T-helper 2 cell treated with Interferon-gamma antibody and Interleukin-4, amounts not matched to agents 5 μg/mL and 100 μg/mL, for 36 hours (primary cell): ENCODE measurements at regions not wholly inside any gene's neighbourhood (a gene's known extent, or its start where the extent isn't known, plus 50 kb on each side); places are given as distances from the start of the nearest gene placed in this dataset.

Source experiments
- DNase-seq: peaks from one replicate; pipeline ENCODE4 v3.0.0; 2021; ENCODE audit warnings: low spot score
- H3K27ac Mint-ChIP-seq: one replicate; pipeline ENCODE4 v1.8.0; 2021; ENCODE audit warnings: mild to moderate bottlenecking, mixed read lengths
- H3K27me3 Mint-ChIP-seq: one replicate; pipeline ENCODE4 v1.8.0; 2021; ENCODE audit warnings: low read depth, mixed read lengths
- H3K36me3 Mint-ChIP-seq: one replicate; pipeline ENCODE4 v1.8.0; 2021; ENCODE audit warnings: low read depth, mixed read lengths
- H3K4me1 Mint-ChIP-seq: one replicate; pipeline ENCODE4 v1.8.0; 2021; ENCODE audit warnings: low read depth, mixed read lengths
- H3K4me3 Mint-ChIP-seq: one replicate; pipeline ENCODE4 v1.8.0; 2022; ENCODE audit warnings: mild to moderate bottlenecking, moderate library complexity, mixed read lengths
- H3K9me3 Mint-ChIP-seq: one replicate; pipeline ENCODE4 v1.8.0; 2021; ENCODE audit warnings: mixed read lengths

DNA sequence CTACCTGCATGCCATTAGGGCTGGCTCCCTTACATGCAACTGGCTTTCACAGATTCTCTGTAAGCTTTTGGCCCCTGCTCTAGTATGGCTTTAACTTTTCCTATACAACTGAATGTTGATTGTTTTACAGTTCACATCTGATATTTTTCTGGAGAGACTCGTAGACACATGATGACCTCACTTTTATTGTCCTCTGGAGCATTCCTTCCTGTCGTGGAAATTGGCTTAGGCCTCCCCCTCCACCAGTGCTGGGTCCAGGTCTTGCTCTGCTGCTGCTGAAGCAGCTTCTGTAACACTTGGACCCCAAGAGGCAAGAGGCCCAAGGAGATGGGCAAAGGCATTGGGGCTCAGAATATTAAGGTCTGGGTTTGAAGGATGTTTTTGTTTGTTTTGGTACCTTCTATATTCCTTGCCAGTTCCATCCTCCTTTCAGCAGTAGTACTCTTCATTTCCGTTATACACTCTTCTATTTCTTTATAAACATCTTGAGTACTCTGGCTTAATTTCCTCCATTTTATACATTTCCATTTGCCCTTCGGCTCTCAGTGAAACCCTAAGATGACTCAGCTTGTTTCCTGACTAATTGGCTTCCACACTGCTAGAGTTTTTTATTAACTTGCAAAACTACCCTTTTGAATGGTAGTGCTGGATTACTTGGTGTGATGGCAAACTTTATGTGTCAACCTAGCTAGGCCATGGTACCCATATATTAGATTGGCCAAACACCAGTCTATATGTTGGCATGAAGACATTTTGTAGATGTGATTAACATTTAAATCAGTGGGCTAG is 219.8 kb downstream of the CDCA7 start:
- H3K27ac Mint-ChIP-seq, result no peak overlapping the region
- H3K36me3 Mint-ChIP-seq, result no peaks in the 10 kb centered on the region
- H3K4me3 Mint-ChIP-seq, result no peak overlapping the region
- H3K9me3 Mint-ChIP-seq, result peaks cover 6% of the 10 kb centered on the region
- DNase-seq, result no peak
- H3K4me1 Mint-ChIP-seq, result peaks cover 4% of the 10 kb centered on the region
- peaks cover 16% of the 10 kb centered on the region for H3K27me3 Mint-ChIP-seq

DNA sequence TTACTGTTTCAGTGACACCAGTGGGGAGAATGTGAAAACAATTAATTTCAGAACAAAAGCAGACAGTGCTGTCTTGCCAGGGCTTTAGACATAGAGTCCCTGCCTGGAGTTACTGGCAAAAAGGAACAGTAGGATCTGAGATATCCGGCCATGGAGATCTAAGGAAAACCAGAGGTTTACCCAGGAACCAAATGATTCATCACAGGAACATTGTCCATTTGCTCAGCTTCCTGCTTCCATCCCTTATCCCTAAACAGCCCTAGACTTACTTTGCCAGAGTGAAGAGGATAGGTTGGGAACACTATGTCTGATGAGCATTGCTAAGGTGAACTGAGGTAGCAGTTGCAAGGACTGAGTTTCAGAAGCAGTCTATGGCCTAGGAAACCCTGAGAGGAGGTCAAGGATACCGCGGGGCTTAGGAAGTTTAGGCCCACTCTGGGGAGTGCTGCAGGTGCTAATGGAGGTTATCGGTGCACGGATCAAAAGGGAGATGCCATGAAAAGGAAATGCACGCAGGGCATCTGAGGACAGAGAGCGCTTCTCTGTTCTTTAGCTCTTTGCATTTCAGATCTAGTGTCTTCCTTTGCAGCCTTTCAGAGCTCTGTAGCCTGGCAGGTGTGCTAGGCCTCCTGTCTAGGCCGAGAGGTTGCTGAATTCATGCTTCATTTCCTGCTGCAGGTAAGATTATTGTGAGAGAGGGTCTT is 223.9 kb downstream of the CDCA7 start:
- Mint-ChIP-seq H3K27ac (no peak overlapping the region), H3K27me3 (peaks cover 5% of the 10 kb centered on the region), H3K4me3 (no peak overlapping the region), H3K9me3 (peaks cover 6% of the 10 kb centered on the region), H3K4me1 (peaks cover 1% of the 10 kb centered on the region), H3K36me3 (no peaks in the 10 kb centered on the region)
- no peak for DNase-seq

GRCh38 chr2:173580351-173580750 is 225.7 kb downstream of the CDCA7 start:
- Mint-ChIP-seq H3K27me3 (peaks cover 8% of the 10 kb centered on the region), H3K4me3 (no peak overlapping the region), H3K9me3 (no peaks in the 10 kb centered on the region), H3K36me3 (no peaks in the 10 kb centered on the region), H3K27ac (no peak overlapping the region), H3K4me1 (no peaks in the 10 kb centered on the region)
- no peak for DNase-seq

GRCh38 chr2:173580956-173581355 is 226.3 kb downstream of the CDCA7 start:
- Mint-ChIP-seq H3K9me3 (no peaks in the 10 kb centered on the region), H3K27me3 (peaks cover 8% of the 10 kb centered on the region)

DNA sequence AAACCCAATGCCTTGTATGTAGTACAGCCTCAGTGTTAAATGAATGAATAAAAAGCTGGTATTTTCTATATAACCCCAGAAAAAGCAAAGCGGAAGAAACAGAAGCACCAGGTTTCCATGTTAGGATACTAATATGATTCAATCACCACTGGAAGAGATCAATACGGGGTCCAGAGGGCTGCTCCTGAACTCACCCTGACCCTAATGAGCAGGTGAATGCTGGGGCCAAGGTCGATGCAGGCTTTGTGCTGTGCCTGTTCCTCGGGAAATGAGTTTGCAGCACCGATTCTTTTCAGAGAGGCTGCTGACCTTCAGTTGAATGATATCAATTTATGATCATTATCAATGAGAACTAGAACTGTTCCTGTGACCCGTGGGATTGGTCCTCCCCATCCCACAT is 228.5 kb downstream of the CDCA7 start:
- no peak for DNase-seq
- peaks cover 8% of the 10 kb centered on the region for H3K27me3 Mint-ChIP-seq

More at GRCh38 chr2:173580956-173581355, 226.3 kb downstream of the CDCA7 start:
- no peak overlapping the region for H3K4me3 Mint-ChIP-seq
- H3K36me3 Mint-ChIP-seq, result no peaks in the 10 kb centered on the region
- H3K4me1 Mint-ChIP-seq, result no peaks in the 10 kb centered on the region
- no peak overlapping the region for H3K27ac Mint-ChIP-seq
- no peak for DNase-seq

DNA sequence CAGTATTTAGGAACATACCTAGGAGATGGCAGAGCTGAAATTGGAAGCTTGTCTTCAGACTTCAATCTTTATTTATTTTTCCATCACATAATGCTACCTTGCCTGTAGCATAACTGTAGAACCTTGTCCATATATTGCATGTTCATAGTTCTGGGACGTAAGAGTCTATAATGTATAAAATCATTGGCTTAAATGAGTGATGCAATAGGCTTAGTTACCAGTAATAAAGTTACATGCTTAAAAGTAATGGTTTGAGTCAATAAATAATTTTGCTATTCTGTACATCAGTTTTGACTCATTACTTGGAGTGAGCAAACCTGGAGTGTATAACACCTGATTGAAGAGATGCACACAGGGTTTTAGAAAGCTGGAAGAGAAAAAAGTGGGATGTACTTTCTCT is 229.3 kb downstream of the CDCA7 start:
- DNase-seq, result no peak
- Mint-ChIP-seq H3K36me3 (no peaks in the 10 kb centered on the region), H3K4me1 (no peaks in the 10 kb centered on the region), H3K27ac (no peak overlapping the region), H3K4me3 (no peak overlapping the region), H3K9me3 (no peaks in the 10 kb centered on the region), H3K27me3 (peaks cover 10% of the 10 kb centered on the region)

More for the DNA sequence above, 228.5 kb downstream of the CDCA7 start:
- H3K9me3 Mint-ChIP-seq, result no peaks in the 10 kb centered on the region
- H3K36me3 Mint-ChIP-seq, result no peaks in the 10 kb centered on the region
- no peaks in the 10 kb centered on the region for H3K4me1 Mint-ChIP-seq
- H3K4me3 Mint-ChIP-seq, result no peak overlapping the region
- no peak overlapping the region for H3K27ac Mint-ChIP-seq

- peaks cover 11% of the 10 kb centered on the region for H3K27me3 Mint-ChIP-seq
- no peak for DNase-seq
Measured at GRCh38 chr2:173584676-173585458, 230.2 kb downstream of the CDCA7 start.

GRCh38 chr2:173588931-173589369 is 234.3 kb downstream of the CDCA7 start:
- no peak overlapping the region for H3K4me3 Mint-ChIP-seq

More at GRCh38 chr2:173584676-173585458, 230.2 kb downstream of the CDCA7 start:
- H3K36me3 Mint-ChIP-seq, result no peaks in the 10 kb centered on the region
- no peaks in the 10 kb centered on the region for H3K4me1 Mint-ChIP-seq
- no peak overlapping the region for H3K4me3 Mint-ChIP-seq
- no peaks in the 10 kb centered on the region for H3K9me3 Mint-ChIP-seq
- H3K27ac Mint-ChIP-seq, result no peak overlapping the region

GRCh38 chr2:173589604-173590275 is 235.1 kb downstream of the CDCA7 start:
- Mint-ChIP-seq H3K36me3 (no peaks in the 10 kb centered on the region), H3K27me3 (peaks cover 5% of the 10 kb centered on the region), H3K4me3 (no peak overlapping the region), H3K9me3 (peaks cover 8% of the 10 kb centered on the region), H3K27ac (no peak overlapping the region), H3K4me1 (no peaks in the 10 kb centered on the region)
- DNase-seq, result no peak

More at GRCh38 chr2:173588931-173589369, 234.3 kb downstream of the CDCA7 start:
- H3K36me3 Mint-ChIP-seq, result no peaks in the 10 kb centered on the region
- peaks cover 7% of the 10 kb centered on the region for H3K9me3 Mint-ChIP-seq
- no peaks in the 10 kb centered on the region for H3K4me1 Mint-ChIP-seq
- DNase-seq, result no peak
- peaks cover 6% of the 10 kb centered on the region for H3K27me3 Mint-ChIP-seq
- H3K27ac Mint-ChIP-seq, result no peak overlapping the region

DNA sequence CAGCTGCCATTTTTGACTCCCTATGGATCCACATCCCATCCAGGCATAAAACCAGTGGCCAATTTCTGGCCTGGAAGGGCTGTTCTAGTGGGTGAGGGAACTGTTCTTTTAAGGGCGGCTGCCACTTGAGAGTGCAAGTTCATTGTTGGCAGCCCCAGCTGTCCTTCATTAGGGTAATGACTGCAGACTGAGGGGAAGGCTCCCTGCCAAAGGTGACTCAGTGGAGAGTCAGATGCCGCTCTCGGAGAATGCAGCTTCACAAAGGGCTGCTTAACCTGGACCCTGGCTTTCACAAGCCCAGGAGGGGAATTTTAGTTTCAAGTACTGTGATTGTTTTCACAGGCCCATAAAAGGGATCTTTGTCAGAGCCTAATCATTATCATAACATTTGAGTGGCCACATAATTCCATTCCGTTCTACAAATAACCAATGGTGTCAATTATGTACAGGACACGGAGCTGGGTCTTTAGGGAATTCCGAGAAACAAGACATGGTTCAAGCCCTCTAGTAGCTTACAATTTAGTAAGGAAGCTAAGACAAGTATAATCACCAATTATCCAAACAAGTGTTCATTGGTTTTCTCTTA is 235.7 kb downstream of the CDCA7 start:
- no peaks in the 10 kb centered on the region for H3K36me3 Mint-ChIP-seq
- H3K4me1 Mint-ChIP-seq, result no peaks in the 10 kb centered on the region
- peaks cover 8% of the 10 kb centered on the region for H3K9me3 Mint-ChIP-seq
- H3K4me3 Mint-ChIP-seq, result no peak overlapping the region
- H3K27ac Mint-ChIP-seq, result no peak overlapping the region
- no peak for DNase-seq
- peaks cover 3% of the 10 kb centered on the region for H3K27me3 Mint-ChIP-seq

- no peak overlapping the region for H3K27ac Mint-ChIP-seq
- peaks cover 8% of the 10 kb centered on the region for H3K9me3 Mint-ChIP-seq
- no peaks in the 10 kb centered on the region for H3K36me3 Mint-ChIP-seq
- no peaks in the 10 kb centered on the region for H3K4me1 Mint-ChIP-seq
- peaks cover 3% of the 10 kb centered on the region for H3K27me3 Mint-ChIP-seq
- no peak overlapping the region for H3K4me3 Mint-ChIP-seq
- no peak for DNase-seq
Measured at GRCh38 chr2:173593109-173593508, 238.4 kb downstream of the CDCA7 start.

DNA sequence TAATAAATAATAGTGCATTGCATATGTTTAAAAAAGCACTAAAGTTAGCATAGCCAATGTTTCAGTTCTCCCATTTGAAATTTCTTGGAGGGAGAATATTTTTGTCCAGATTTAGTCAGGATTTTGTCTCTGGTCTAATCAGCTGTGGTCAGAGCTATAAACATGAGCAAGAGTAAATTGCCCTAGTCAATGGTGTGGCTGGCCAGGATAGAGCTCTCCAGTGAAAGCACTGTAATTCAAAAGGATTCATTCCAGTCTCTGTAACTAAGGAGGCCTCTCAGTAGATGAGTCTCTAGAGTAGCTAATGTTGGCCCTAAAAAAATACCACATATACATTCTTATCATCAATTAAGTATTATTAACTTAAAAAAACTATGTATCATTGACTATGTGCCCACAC is 241.6 kb downstream of the CDCA7 start:
- no peak overlapping the region for H3K4me3 Mint-ChIP-seq
- H3K4me1 Mint-ChIP-seq, result no peaks in the 10 kb centered on the region
- DNase-seq, result no peak
- H3K36me3 Mint-ChIP-seq, result no peaks in the 10 kb centered on the region
- H3K27ac Mint-ChIP-seq, result no peak overlapping the region
- H3K9me3 Mint-ChIP-seq, result peaks cover 8% of the 10 kb centered on the region
- H3K27me3 Mint-ChIP-seq, result no peaks in the 10 kb centered on the region

DNA sequence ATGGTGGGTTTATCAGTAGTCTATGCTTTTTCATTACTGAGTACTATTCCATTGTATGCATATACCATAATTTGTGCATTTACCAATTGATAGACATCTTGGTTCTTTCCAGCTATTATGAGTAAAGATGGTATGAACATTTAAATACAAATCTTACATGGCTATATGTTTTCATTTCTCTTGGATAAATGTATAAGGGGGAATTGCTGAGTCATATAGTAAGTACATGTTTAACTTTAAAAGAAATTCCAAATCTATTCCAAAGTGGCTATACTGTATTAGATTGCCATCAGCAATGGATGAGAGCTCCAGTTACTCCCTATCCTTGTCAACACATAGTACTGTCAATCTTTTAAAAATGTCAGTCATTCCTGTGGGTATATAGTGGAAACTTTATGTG is 243.9 kb downstream of the CDCA7 start:
- Mint-ChIP-seq H3K4me1 (no peaks in the 10 kb centered on the region), H3K27me3 (no peaks in the 10 kb centered on the region), H3K27ac (no peak overlapping the region), H3K9me3 (peaks cover 5% of the 10 kb centered on the region), H3K36me3 (no peaks in the 10 kb centered on the region), H3K4me3 (no peak overlapping the region)
- no peak for DNase-seq
